ENCODE measurements at regions not wholly inside any gene's neighbourhood (a gene's known extent, or its start where the extent isn't known, plus 50 kb on each side); places are given as distances from the start of the nearest gene placed in this dataset.

GRCh38 chr7:131261476-131261994, 66.1 kb upstream of the MKLN1 start:
- TF ChIP-seq CTCF (IDR thresholded peaks at IDR 0.05; ENCODE audit: borderline replicate concordance, insufficient read depth, low read depth, low read length) = no peak
- no peak overlapping the region for H3K4me3 ChIP-seq (ENCODE audit: low read depth, low read length)

GRCh38 chr7:131265227-131265626, 62.4 kb upstream of the MKLN1 start:
- no peak overlapping the region for H3K4me3 ChIP-seq (ENCODE audit: low read depth, low read length)
- TF ChIP-seq CTCF (IDR thresholded peaks at IDR 0.05; ENCODE audit: borderline replicate concordance, insufficient read depth, low read depth, low read length) = no peak

- no peak overlapping the region for H3K4me3 ChIP-seq (ENCODE audit: low read depth, low read length)
- no peak for TF ChIP-seq CTCF (IDR thresholded peaks at IDR 0.05; ENCODE audit: borderline replicate concordance, insufficient read depth, low read depth, low read length)
These were observed 60.0 kb upstream of the MKLN1 start for GRCh38 chr7:131267631-131268030.

- TF ChIP-seq CTCF (IDR thresholded peaks at IDR 0.05; ENCODE audit: borderline replicate concordance, insufficient read depth, low read depth, low read length) = no peak
- H3K4me3 ChIP-seq (ENCODE audit: low read depth, low read length) = no peak overlapping the region
These were observed 58.8 kb upstream of the MKLN1 start for GRCh38 chr7:131268906-131269305.

GRCh38 chr7:131272086-131272485, 55.6 kb upstream of the MKLN1 start:
- no peak overlapping the region for H3K4me3 ChIP-seq (ENCODE audit: low read depth, low read length)
- TF ChIP-seq CTCF (IDR thresholded peaks at IDR 0.05; ENCODE audit: borderline replicate concordance, insufficient read depth, low read depth, low read length) = no peak

- TF ChIP-seq CTCF (IDR thresholded peaks at IDR 0.05; ENCODE audit: borderline replicate concordance, insufficient read depth, low read depth, low read length) = no peak
- H3K4me3 ChIP-seq (ENCODE audit: low read depth, low read length) = no peak overlapping the region
These were observed 52.7 kb upstream of the MKLN1 start for GRCh38 chr7:131274986-131275385.

- no peak for TF ChIP-seq CTCF (IDR thresholded peaks at IDR 0.05; ENCODE audit: borderline replicate concordance, insufficient read depth, low read depth, low read length)
- no peak overlapping the region for H3K4me3 ChIP-seq (ENCODE audit: low read depth, low read length)
These were observed 51.5 kb upstream of the MKLN1 start for GRCh38 chr7:131276190-131276589.
